IMR-90 (cell line): ENCODE measurements at regions not wholly inside any gene's neighbourhood (a gene's known extent, or its start where the extent isn't known, plus 50 kb on each side); places are given as distances from the start of the nearest gene placed in this dataset.

ENCODE experiments used
- ATAC-seq: fragments of 200-7000 bp; cut with Tn5 transposase; 2 replicates; pipeline ENCODE4 v1.9.1; 2020; ENCODE audit warnings: low read depth, mild to moderate bottlenecking, moderate library complexity
- BruUV-seq: library from RNA; stranded (reverse); fragments of 400-500 nt; replicated peaks from 2 replicates; lab custom pipeline; 2021; lab: Mats Ljungman, UMichigan
- CTCF ChIA-PET: fragments of 300-600 bp; formaldehyde crosslinking; extraction: SDS; loops from one replicate; lab custom pipeline; 2021; ENCODE audit warnings: antibody characterized with exemption; lab: Yijun Ruan, JAX
- POLR2A ChIA-PET: fragments of 300-600 bp; sonication (Branson Sonifier 250); formaldehyde crosslinking; loops from one replicate; lab custom pipeline; 2022; ENCODE audit warnings: antibody characterized with exemption; ENCODE audit not compliant: unreplicated experiment; lab: Charles Lee
- DNase-seq: peaks from one replicate; pipeline ENCODE4 v3.0.0; 2013
- H2AFZ ChIP-seq: replicated peaks from 2 replicates; pipeline ENCODE3; 2013; ENCODE audit warnings: low read length, mild to moderate bottlenecking; ENCODE audit not compliant: poor library complexity
- H2AK5ac ChIP-seq: 2 replicates; pipeline ENCODE4 v1.6.1; 2013; ENCODE audit warnings: low read depth, low read length, inconsistent platforms
- H2AK9ac ChIP-seq: replicated peaks from 2 replicates; pipeline ENCODE3; 2013; ENCODE audit warnings: mild to moderate bottlenecking, low read depth, low read length, moderate library complexity; ENCODE audit not compliant: poor library complexity
- H2BK120ac ChIP-seq: 2 replicates; pipeline ENCODE4 v1.6.1; 2013; ENCODE audit warnings: low read depth, low read length, inconsistent platforms
- H2BK15ac ChIP-seq: 3 replicates; pipeline ENCODE4 v1.6.1; 2013; ENCODE audit warnings: low read depth, low read length, inconsistent platforms
- H2BK20ac ChIP-seq: 2 replicates; pipeline ENCODE4 v1.6.1; 2013; ENCODE audit warnings: low read depth, mild to moderate bottlenecking, inconsistent platforms, low read length, moderate library complexity
- H2BK5ac ChIP-seq: 2 replicates; pipeline ENCODE4 v1.6.1; 2013; ENCODE audit warnings: mild to moderate bottlenecking, low read depth, low read length, inconsistent platforms; ENCODE audit not compliant: poor library complexity, severe bottlenecking
- H3K14ac ChIP-seq: replicated peaks from 2 replicates; pipeline ENCODE4 v1.6.1; 2013; ENCODE audit warnings: low read depth, low read length, inconsistent platforms
- H3K18ac ChIP-seq: 2 replicates; pipeline ENCODE4 v1.6.1; 2013; ENCODE audit warnings: low read depth, low read length, control low read depth
- H3K23ac ChIP-seq: 2 replicates; pipeline ENCODE4 v1.6.1; 2013; ENCODE audit warnings: low read depth, low read length, inconsistent platforms
- H3K27ac ChIP-seq: 2 replicates; pipeline ENCODE4 v1.5.1; 2013; ENCODE audit warnings: mild to moderate bottlenecking, control low read depth, low read length; ENCODE audit not compliant: insufficient read depth
- H3K27me3 ChIP-seq: 2 replicates; pipeline ENCODE4 v1.6.1; 2013; ENCODE audit warnings: low read length; ENCODE audit not compliant: control insufficient read depth, insufficient read depth
- H3K36me3 ChIP-seq: 2 replicates; pipeline ENCODE4 v1.6.1; 2013; ENCODE audit warnings: low read length, mixed read lengths; ENCODE audit not compliant: control insufficient read depth, insufficient read depth
- H3K4ac ChIP-seq: 2 replicates; pipeline ENCODE4 v1.6.1; 2013; ENCODE audit warnings: low read depth, low read length, inconsistent platforms
- H3K4me1 ChIP-seq: 2 replicates; pipeline ENCODE4 v1.6.1; 2013; ENCODE audit warnings: low read length, mixed read lengths; ENCODE audit not compliant: control insufficient read depth, insufficient read depth
- H3K4me2 ChIP-seq: 2 replicates; pipeline ENCODE4 v1.6.1; 2013; ENCODE audit warnings: low read depth, mild to moderate bottlenecking, control low read depth, low read length, moderate library complexity
- H3K4me3 ChIP-seq: 2 replicates; pipeline ENCODE4 v1.5.1; 2013; ENCODE audit warnings: low read depth, mild to moderate bottlenecking, control low read depth, low read length, moderate library complexity; ENCODE audit not compliant: insufficient read depth
- H3K56ac ChIP-seq: 2 replicates; pipeline ENCODE4 v1.6.1; 2013; ENCODE audit warnings: low read length, inconsistent platforms; ENCODE audit not compliant: insufficient read depth; ENCODE audit errors: extremely low read depth
- H3K79me1 ChIP-seq, 2 experiments: 2 replicates each; pipeline ENCODE4 v1.6.1; 2013; ENCODE audit warnings: low read length in 2 of 2, inconsistent platforms in 1 of 2, low read depth in 1 of 2
- H3K9ac ChIP-seq: 2 replicates; pipeline ENCODE4 v1.6.1; 2013; ENCODE audit warnings: low read depth, low read length, control low read depth
- H3K9me1 ChIP-seq: 2 replicates; pipeline ENCODE4 v1.6.1; 2013; ENCODE audit warnings: low read length, inconsistent platforms; ENCODE audit not compliant: insufficient read depth
- H3K9me3 ChIP-seq: 2 replicates; pipeline ENCODE4 v1.6.1; 2013; ENCODE audit warnings: low read length; ENCODE audit not compliant: control insufficient read depth, insufficient read depth
- H4K20me1 ChIP-seq: 2 replicates; pipeline ENCODE4 v1.6.1; 2013; ENCODE audit warnings: low read length, inconsistent platforms; ENCODE audit not compliant: insufficient read depth
- H4K5ac ChIP-seq: 2 replicates; pipeline ENCODE4 v1.6.1; 2013; ENCODE audit warnings: mild to moderate bottlenecking, low read depth, low read length, control low read depth
- H4K8ac ChIP-seq, 2 experiments: 2 replicates each; pipeline ENCODE4 v1.6.1; 2013; ENCODE audit warnings: low read depth in 2 of 2, low read length in 2 of 2, control low read depth in 1 of 2, inconsistent platforms in 1 of 2
- H4K91ac ChIP-seq: 2 replicates; pipeline ENCODE4 v1.6.1; 2013; ENCODE audit warnings: low read depth, low read length, inconsistent platforms; ENCODE audit not compliant: insufficient read depth
- CEBPB ChIP-seq: IDR thresholded peaks from 2 replicates; pipeline ENCODE4 v1.6.1; 2012; ENCODE audit warnings: low read depth, low read length, improper control_type of control experiment
- CHD1 ChIP-seq: IDR thresholded peaks from 2 replicates; pipeline ENCODE4 v1.6.1; 2012; ENCODE audit warnings: low read depth, low read length, improper control_type of control experiment
- CTCF ChIP-seq: conservative IDR thresholded peaks from 2 replicates; pipeline ENCODE4 v1.5.1; 2012; ENCODE audit warnings: mild to moderate bottlenecking, low read depth, low read length, improper control_type of control experiment
- ELK1 ChIP-seq: fragments of 150-350 bp; IDR thresholded peaks from 2 replicates; pipeline ENCODE4 v1.6.1; 2016; ENCODE audit warnings: low read depth, mild to moderate bottlenecking, low read length, moderate library complexity, borderline replicate concordance
- FOS ChIP-seq: fragments of 150-350 bp; IDR thresholded peaks from 2 replicates; pipeline ENCODE4 v1.6.1; 2016; ENCODE audit warnings: low read depth, low read length
- MAFK ChIP-seq: IDR thresholded peaks from 2 replicates; pipeline ENCODE4 v1.6.1; 2012; ENCODE audit warnings: low read depth, low read length, improper control_type of control experiment
- MAZ ChIP-seq: IDR thresholded peaks from 2 replicates; pipeline ENCODE4 v1.6.1; 2012; ENCODE audit warnings: low read depth, mild to moderate bottlenecking, low read length, improper control_type of control experiment, moderate library complexity, borderline replicate concordance
- MXI1 ChIP-seq: IDR thresholded peaks from 2 replicates; pipeline ENCODE4 v1.6.1; 2012; ENCODE audit warnings: low read depth, mild to moderate bottlenecking, low read length, moderate library complexity, borderline replicate concordance
- NFE2L2 ChIP-seq: fragments of 150-350 bp; IDR thresholded peaks from 2 replicates; pipeline ENCODE4 v1.6.1; 2016; ENCODE audit warnings: low read depth, mild to moderate bottlenecking, low read length
- POLR2A ChIP-seq: IDR thresholded peaks from 2 replicates; pipeline ENCODE4 v1.6.1; 2012; ENCODE audit warnings: mild to moderate bottlenecking, low read depth, low read length
- RAD21 ChIP-seq: IDR thresholded peaks from 2 replicates; pipeline ENCODE4 v1.6.1; 2012; ENCODE audit warnings: low read length, improper control_type of control experiment
- RCOR1 ChIP-seq: IDR thresholded peaks from 2 replicates; pipeline ENCODE4 v1.6.1; 2012; ENCODE audit warnings: mild to moderate bottlenecking, low read length, improper control_type of control experiment; ENCODE audit not compliant: insufficient replicate concordance
- RFX5 ChIP-seq: IDR thresholded peaks from 2 replicates; pipeline ENCODE4 v1.8.0; 2012; ENCODE audit warnings: low read depth, mild to moderate bottlenecking, low read length, moderate library complexity
- SMC3 ChIP-seq: fragments of 150-350 bp; IDR thresholded peaks from 2 replicates; pipeline ENCODE4 v1.6.1; 2016; ENCODE audit warnings: low read depth, mild to moderate bottlenecking, antibody characterized with exemption, low read length, moderate library complexity
- USF2 ChIP-seq: fragments of 150-350 bp; IDR thresholded peaks from 2 replicates; pipeline ENCODE4 v1.6.1; 2017; ENCODE audit warnings: mild to moderate bottlenecking, antibody characterized with exemption, low read length, low read depth
- WGBS, 2 experiments: methylation state at CpG; one replicate each; pipeline versions ENCODE4 v1.1.5 to v1.1.7; 2013; ENCODE audit warnings: missing lambda C conversion rate in 2 of 2; ENCODE audit not compliant: insufficient read length in 1 of 2; ENCODE audit errors: extremely low coverage in 2 of 2; 5-methylcytosine and 5-hydroxymethylcytosine counted together
- dilution Hi-C: fragments of 300-500 bp; cut with HindIII; formaldehyde crosslinking; loops from one replicate; pipeline ENCODE4 v1.14.3; 2018; ENCODE audit warnings: low sequenced_read_pairs; ENCODE audit not compliant: unreplicated experiment
- in situ Hi-C: fragments of 300-500 bp; cut with MboI; formaldehyde crosslinking; loops from 3 replicates; pipeline ENCODE4 v1.14.3; 2019; ENCODE audit warnings: low sequenced_read_pairs, inconsistent platforms, mixed read lengths
- intact Hi-C: fragments of 100-400 bp; cut with micrococcal nuclease; formaldehyde crosslinking; loops from 2 replicates; pipeline ENCODE4 v1.10.0; 2022

- Histone ChIP-seq H3K4me1 (no peaks in the 10 kb centered on the region), H3K4me2 (no peak overlapping the region), H4K20me1 (no peaks in the 10 kb centered on the region), H3K79me1 (no peaks in the 10 kb centered on the region), H3K4me3 (no peak overlapping the region), H3K9ac (no peak overlapping the region), H3K9me3 (peaks cover 4% of the 10 kb centered on the region; the same call in 1 of the 2 replicates), H2AK5ac (no peak overlapping the region), H4K5ac (no peak overlapping the region), H3K27ac (no peak overlapping the region), H3K9me1 (no peaks in the 10 kb centered on the region), H4K91ac (no peak overlapping the region), H3K23ac (no peak overlapping the region), H2AK9ac (no peak overlapping the region), H3K27me3 (no peaks in the 10 kb centered on the region), H2BK5ac (no peak overlapping the region), H3K4ac (no peak overlapping the region), H3K14ac (no peak overlapping the region), H4K8ac (no peak overlapping the region), H3K18ac (no peak overlapping the region), H3K36me3 (no peaks in the 10 kb centered on the region), H2BK120ac (no peak overlapping the region), H2BK15ac (no peak overlapping the region), H2AFZ (no peak overlapping the region), H2BK20ac (no peak overlapping the region), H3K56ac (no peak overlapping the region)
- DNase-seq: no peak
- WGBS, 2 experiments: no CpG with 5 or more reads among the region's 7 CpGs
- no peak for ATAC-seq
- ChIA-PET POLR2A (no interaction called here), CTCF (interaction anchor here (0.6 kb wide), 1 partner anchor 36 kb away, joined by 4 read pairs; no protein-coding TSS in a partner anchor)
- in situ Hi-C loops: no loop called here
- dilution Hi-C loops: no loop called here
- intact Hi-C loops: no loop called here
- no TSS peak for BruUV-seq
- TF ChIP-seq RFX5 (no peak), NFE2L2 (no peak), RCOR1 (no peak), CTCF (no peak), FOS (no peak), CHD1 (no peak), MAZ (no peak), SMC3 (no peak), MAFK (no peak), POLR2A (no peak), ELK1 (no peak), RAD21 (no peak), MXI1 (no peak), USF2 (no peak), CEBPB (no peak)
These were observed 488.4 kb downstream of the ADCYAP1 start for GRCh38 chr18:1392865-1393734.
